ENCODE measurements at regions not wholly inside any gene's neighbourhood (a gene's known extent, or its start where the extent isn't known, plus 50 kb on each side); places are given as distances from the start of the nearest gene placed in this dataset.

- TF ChIP-seq EZH2 (IDR thresholded peaks at IDR 0.05; ENCODE audit: low read depth, unreplicated experiment) (no peak), JUNB (IDR thresholded peaks at IDR 0.05; ENCODE audit: unreplicated experiment) (no peak), EZH2phosphoT487 (IDR thresholded peaks at IDR 0.05; ENCODE audit: unreplicated experiment) (no peak), POLR2AphosphoS5 (IDR thresholded peaks at IDR 0.05; ENCODE audit: low read depth) (no peak)
- TF ChIP-seq, protein P1, sequence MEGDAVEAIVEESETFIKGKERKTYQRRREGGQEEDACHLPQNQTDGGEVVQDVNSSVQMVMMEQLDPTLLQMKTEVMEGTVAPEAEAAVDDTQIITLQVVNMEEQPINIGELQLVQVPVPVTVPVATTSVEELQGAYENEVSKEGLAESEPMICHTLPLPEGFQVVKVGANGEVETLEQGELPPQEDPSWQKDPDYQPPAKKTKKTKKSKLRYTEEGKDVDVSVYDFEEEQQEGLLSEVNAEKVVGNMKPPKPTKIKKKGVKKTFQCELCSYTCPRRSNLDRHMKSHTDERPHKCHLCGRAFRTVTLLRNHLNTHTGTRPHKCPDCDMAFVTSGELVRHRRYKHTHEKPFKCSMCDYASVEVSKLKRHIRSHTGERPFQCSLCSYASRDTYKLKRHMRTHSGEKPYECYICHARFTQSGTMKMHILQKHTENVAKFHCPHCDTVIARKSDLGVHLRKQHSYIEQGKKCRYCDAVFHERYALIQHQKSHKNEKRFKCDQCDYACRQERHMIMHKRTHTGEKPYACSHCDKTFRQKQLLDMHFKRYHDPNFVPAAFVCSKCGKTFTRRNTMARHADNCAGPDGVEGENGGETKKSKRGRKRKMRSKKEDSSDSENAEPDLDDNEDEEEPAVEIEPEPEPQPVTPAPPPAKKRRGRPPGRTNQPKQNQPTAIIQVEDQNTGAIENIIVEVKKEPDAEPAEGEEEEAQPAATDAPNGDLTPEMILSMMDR (conservative IDR thresholded peaks at IDR 0.05; ENCODE audit: low read depth in 2 of 2) = no peak
- TF ChIP-seq, protein P2, sequence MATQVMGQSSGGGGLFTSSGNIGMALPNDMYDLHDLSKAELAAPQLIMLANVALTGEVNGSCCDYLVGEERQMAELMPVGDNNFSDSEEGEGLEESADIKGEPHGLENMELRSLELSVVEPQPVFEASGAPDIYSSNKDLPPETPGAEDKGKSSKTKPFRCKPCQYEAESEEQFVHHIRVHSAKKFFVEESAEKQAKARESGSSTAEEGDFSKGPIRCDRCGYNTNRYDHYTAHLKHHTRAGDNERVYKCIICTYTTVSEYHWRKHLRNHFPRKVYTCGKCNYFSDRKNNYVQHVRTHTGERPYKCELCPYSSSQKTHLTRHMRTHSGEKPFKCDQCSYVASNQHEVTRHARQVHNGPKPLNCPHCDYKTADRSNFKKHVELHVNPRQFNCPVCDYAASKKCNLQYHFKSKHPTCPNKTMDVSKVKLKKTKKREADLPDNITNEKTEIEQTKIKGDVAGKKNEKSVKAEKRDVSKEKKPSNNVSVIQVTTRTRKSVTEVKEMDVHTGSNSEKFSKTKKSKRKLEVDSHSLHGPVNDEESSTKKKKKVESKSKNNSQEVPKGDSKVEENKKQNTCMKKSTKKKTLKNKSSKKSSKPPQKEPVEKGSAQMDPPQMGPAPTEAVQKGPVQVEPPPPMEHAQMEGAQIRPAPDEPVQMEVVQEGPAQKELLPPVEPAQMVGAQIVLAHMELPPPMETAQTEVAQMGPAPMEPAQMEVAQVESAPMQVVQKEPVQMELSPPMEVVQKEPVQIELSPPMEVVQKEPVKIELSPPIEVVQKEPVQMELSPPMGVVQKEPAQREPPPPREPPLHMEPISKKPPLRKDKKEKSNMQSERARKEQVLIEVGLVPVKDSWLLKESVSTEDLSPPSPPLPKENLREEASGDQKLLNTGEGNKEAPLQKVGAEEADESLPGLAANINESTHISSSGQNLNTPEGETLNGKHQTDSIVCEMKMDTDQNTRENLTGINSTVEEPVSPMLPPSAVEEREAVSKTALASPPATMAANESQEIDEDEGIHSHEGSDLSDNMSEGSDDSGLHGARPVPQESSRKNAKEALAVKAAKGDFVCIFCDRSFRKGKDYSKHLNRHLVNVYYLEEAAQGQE (IDR thresholded peaks at IDR 0.05; ENCODE audit: unreplicated experiment) = no peak
These were observed 101.0 kb upstream of the KCNMA1 start for GRCh38 chr10:77738496-77739158.

Data from GM23338 (cell line).